ENCODE measurements at regions not wholly inside any gene's neighbourhood (a gene's known extent, or its start where the extent isn't known, plus 50 kb on each side); places are given as distances from the start of the nearest gene placed in this dataset.

- SMC1A ChIA-PET (ENCODE audit: uncharacterized antibody, unreplicated experiment), result no interaction called here
- Histone ChIP-seq H3K4me3 (no peak overlapping the region), H3K9me3 (replicated peaks; ENCODE audit: control insufficient read depth, insufficient read depth, low read length) (no peaks in the 10 kb centered on the region; the same call in 2 of the 3 replicates), H3K79me2 (ENCODE audit: control insufficient read depth, insufficient read depth, low read length) (no peaks in the 10 kb centered on the region), H3K36me3 (ENCODE audit: control insufficient read depth in 2 of 2, insufficient read depth in 2 of 2, low read length in 1 of 2) (no peaks in the 10 kb centered on the region), H2AFZ (ENCODE audit: control insufficient read depth, low read depth, low read length) (no peak overlapping the region), H3K27ac (ENCODE audit: control insufficient read depth, insufficient read depth) (no peak overlapping the region), H3K4me1 (ENCODE audit: control insufficient read depth, insufficient read depth, low read length) (no peaks in the 10 kb centered on the region), H3K9ac (ENCODE audit: control insufficient read depth, insufficient read depth, low read length) (no peak overlapping the region), H4K20me1 (ENCODE audit: control insufficient read depth, insufficient read depth) (no peaks in the 10 kb centered on the region), H3K27me3 (replicated peaks in 1 of 2; ENCODE audit: control insufficient read depth in 2 of 2, insufficient read depth in 2 of 2, low read length in 1 of 2) (no peaks in the 10 kb centered on the region), H3K4me2 (ENCODE audit: control insufficient read depth, insufficient read depth) (no peak overlapping the region)
- DNase-seq (ENCODE audit: low read depth, low spot score) (no peak), ATAC-seq (no peak), FAIRE-seq (no peak)
- TF ChIP-seq MTA3 (IDR thresholded peaks at IDR 0.05; ENCODE audit: borderline replicate concordance, low read length), result no peak
- TF ChIP-seq MAX (IDR thresholded peaks at IDR 0.05; ENCODE audit: low read depth, low read length), result no peak
- no peak for TF ChIP-seq PBX3 (IDR thresholded peaks at IDR 0.05; ENCODE audit: insufficient replicate concordance, low read depth, low read length)
- TF ChIP-seq HDAC6 (IDR thresholded peaks at IDR 0.05; ENCODE audit: unreplicated experiment), result no peak
- no peak for TF ChIP-seq TCF3 (IDR thresholded peaks at IDR 0.05; ENCODE audit: borderline replicate concordance, insufficient read depth, low read depth, low read length)
- TF ChIP-seq CREM (IDR thresholded peaks at IDR 0.05; ENCODE audit: low read depth), result no peak
- no peak for TF ChIP-seq PAX5 (IDR thresholded peaks at IDR 0.05; ENCODE audit: borderline replicate concordance, low read depth, low read length)
- no peak for TF ChIP-seq TARDBP (IDR thresholded peaks at IDR 0.05; ENCODE audit: borderline replicate concordance)
- intact Hi-C loops (cut with micrococcal nuclease; ENCODE audit: unreplicated experiment) (no loop called here), in situ Hi-C loops (cut with MboI) (no loop called here)
- POLR2A ChIA-PET, result no interaction called here
- RAD21 ChIA-PET (ENCODE audit: unreplicated experiment), result no interaction called here
- CTCF ChIA-PET, result no interaction called here
- WGBS (ENCODE audit: insufficient coverage, insufficient replicate concordance, low lambda C conversion rate, missing lambda C conversion rate), result 31% methylated on average over 1 of the region's 1 CpG
- BruUV-seq (replicated peaks), result no TSS peak
Observed at GRCh38 chrX:40818236-40818635, 82.9 kb upstream of the MED14 start.
